Mesodermal cell (in vitro differentiated cells): ENCODE measurements at regions not wholly inside any gene's neighbourhood (a gene's known extent, or its start where the extent isn't known, plus 50 kb on each side); places are given as distances from the start of the nearest gene placed in this dataset.

ENCODE experiments used
- H3K27ac ChIP-seq: 2 replicates; pipeline ENCODE4 v1.7.0; 2013; ENCODE audit warnings: mild to moderate bottlenecking, low read depth, low read length, moderate library complexity; ENCODE audit not compliant: severe bottlenecking
- H3K36me3 ChIP-seq: 2 replicates; pipeline ENCODE4 v1.7.1; 2013; ENCODE audit warnings: mild to moderate bottlenecking, low read length, moderate library complexity; ENCODE audit not compliant: control insufficient read depth, insufficient read depth
- H3K4me1 ChIP-seq: one replicate; pipeline ENCODE4 v1.7.1; 2013; ENCODE audit warnings: mild to moderate bottlenecking, low read length; ENCODE audit not compliant: insufficient read depth, control insufficient read depth, poor library complexity, severe bottlenecking
- H3K4me3 ChIP-seq: 2 replicates; pipeline ENCODE4 v1.7.0; 2013; ENCODE audit warnings: low read length, control low read depth, mild to moderate bottlenecking; ENCODE audit not compliant: insufficient read depth, poor library complexity, severe bottlenecking; ENCODE audit errors: extremely low read depth
- H3K9me3 ChIP-seq: 2 replicates; pipeline ENCODE4 v1.7.1; 2013; ENCODE audit warnings: mild to moderate bottlenecking, low read length, moderate library complexity; ENCODE audit not compliant: control insufficient read depth
- WGBS, 2 experiments: methylation state at CpG; one replicate each; pipeline ENCODE4 v1.1.5; 2013; ENCODE audit warnings: missing lambda C conversion rate in 2 of 2; ENCODE audit not compliant: insufficient coverage in 2 of 2; 5-methylcytosine and 5-hydroxymethylcytosine counted together

DNA sequence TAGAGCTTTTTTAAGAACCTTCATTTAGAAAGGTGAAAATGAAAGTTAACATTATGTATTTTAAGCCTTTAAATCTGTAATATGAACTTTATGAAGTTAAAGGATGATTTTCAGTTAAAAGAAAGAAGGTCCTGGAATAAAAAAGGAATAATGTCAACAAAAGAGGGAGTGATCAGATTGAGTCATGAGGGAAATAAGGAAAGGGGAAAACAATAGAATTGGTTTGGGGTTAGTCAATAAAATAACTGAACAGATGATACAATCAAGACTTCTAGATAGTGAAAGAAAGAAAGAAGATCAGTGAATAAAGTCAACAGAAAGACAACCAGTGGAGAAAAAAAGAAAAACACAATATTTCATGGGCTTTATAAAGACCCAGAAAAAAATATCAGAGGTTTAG lies 291.6 kb upstream of the ARSJ start:
- Histone ChIP-seq H3K27ac (no peak overlapping the region), H3K4me1 (peaks cover 5% of the 10 kb centered on the region), H3K9me3 (no peaks in the 10 kb centered on the region), H3K36me3 (no peaks in the 10 kb centered on the region), H3K4me3 (no peak overlapping the region)

DNA sequence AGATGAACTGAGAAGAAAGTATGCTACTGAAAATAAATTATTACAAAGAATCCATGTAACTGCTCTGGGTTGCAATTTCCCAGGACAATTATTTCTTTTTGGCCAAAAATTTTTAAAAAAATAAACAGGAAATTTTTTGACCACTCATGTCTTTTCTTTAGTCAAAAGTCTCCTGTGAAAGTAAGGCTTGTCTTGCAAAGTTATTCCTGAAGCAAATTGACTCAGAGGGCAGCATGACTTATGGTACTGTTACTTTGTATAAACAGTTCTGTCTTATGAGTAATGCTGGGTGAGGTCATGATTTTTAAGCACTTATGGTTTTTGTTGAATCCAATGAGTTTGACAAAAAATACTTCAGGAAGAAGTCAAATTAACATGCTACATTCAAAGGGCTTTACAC lies 292.8 kb upstream of the ARSJ start:
- H3K4me3 ChIP-seq = no peak overlapping the region
- no peaks in the 10 kb centered on the region for H3K36me3 ChIP-seq
- H3K9me3 ChIP-seq = no peaks in the 10 kb centered on the region
- H3K4me1 ChIP-seq = peaks cover 5% of the 10 kb centered on the region
- no peak overlapping the region for H3K27ac ChIP-seq

DNA sequence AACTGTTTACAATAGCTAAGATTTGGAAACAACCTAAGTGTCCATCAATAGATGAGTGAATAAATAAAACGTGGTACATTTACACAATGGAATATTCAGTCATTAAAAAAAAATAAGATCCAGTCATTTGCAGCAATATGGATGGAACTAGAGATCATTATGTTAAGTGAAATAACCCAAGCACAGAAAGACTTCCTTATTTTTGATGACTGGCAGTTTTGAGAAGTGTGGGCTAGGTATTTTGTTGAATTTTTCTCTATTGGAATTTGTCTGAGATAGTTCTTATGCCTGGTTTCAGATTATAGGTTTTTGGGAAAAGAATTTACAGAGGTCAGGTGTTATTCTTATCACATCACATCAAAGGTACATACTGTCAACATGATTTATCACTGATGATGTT lies 293.8 kb upstream of the ARSJ start:
- Histone ChIP-seq H3K4me3 (no peak overlapping the region), H3K4me1 (peaks cover 5% of the 10 kb centered on the region), H3K36me3 (no peaks in the 10 kb centered on the region), H3K9me3 (no peaks in the 10 kb centered on the region), H3K27ac (no peak overlapping the region)
- no CpG with 5 or more reads among the region's 1 CpG for WGBS, 2 experiments

DNA sequence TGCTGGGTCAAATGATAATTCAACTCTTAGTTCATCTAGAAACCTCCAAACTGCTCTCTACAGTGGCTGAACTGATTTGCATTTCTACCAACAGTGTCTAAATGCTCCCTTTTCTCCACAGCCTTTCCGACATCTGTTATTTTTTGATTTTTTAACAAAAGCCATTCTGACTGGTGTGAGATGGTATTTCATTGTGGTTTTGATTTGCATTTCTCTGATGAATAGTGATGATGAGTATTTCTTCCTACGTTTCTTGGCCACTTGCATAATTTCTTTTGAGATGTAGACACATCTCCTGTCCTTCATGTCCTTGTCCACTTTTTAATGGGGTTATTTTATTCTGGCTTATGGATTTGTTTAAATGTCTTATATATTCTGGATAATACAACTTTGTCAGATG lies 298.2 kb upstream of the ARSJ start:
- Histone ChIP-seq H3K36me3 (no peaks in the 10 kb centered on the region), H3K27ac (no peak overlapping the region), H3K4me1 (no peaks in the 10 kb centered on the region), H3K9me3 (no peaks in the 10 kb centered on the region), H3K4me3 (no peak overlapping the region)
- WGBS, 2 experiments = no CpG with 5 or more reads among the region's 2 CpGs

DNA sequence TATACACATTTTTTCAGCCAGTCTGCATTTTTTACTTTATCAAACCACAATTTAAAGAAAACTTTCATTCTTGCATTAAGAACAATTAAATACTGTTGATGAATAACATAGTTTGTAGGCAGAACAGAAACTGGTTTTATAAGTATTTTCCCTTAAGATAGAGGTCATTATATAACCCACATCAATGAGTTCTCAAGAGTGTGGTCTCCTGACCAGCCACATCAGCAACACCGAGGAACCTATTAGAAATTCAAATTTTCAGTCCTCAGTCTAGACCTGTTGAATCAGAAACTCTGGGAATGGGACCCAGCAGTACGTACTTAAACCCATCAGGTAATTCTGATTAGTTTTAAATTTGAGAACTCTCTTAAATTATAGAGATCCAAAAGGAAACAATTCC lies 299.6 kb upstream of the ARSJ start:
- Histone ChIP-seq H3K4me1 (no peaks in the 10 kb centered on the region), H3K27ac (no peak overlapping the region), H3K9me3 (no peaks in the 10 kb centered on the region), H3K4me3 (no peak overlapping the region), H3K36me3 (no peaks in the 10 kb centered on the region)
- 80% methylated on average over 1 of the region's 2 CpGs; no CpG with 5 or more reads in 1 of the 2 experiments for WGBS, 2 experiments

DNA sequence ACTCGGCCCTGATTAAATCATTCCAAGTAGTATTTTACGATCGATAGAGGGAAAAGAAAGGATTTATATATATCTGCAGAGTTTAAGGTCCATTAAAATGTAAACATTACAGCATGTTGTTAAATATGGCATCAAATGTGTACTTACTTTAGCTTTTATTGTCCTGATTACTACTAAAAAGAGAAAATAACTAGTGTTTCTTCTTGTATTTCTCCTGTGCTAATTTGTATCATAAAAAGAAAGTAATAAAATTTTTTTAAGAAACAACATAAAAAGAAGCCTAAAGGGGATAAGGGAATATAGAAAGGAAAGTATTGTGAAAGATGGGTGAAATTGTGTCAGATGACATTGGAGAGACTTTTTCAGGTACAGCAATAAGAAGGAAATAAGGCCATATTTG lies 300.3 kb upstream of the ARSJ start:
- WGBS, 2 experiments = no CpG with 5 or more reads among the region's 3 CpGs
- Histone ChIP-seq H3K9me3 (no peaks in the 10 kb centered on the region), H3K4me3 (no peak overlapping the region), H3K36me3 (no peaks in the 10 kb centered on the region), H3K4me1 (no peaks in the 10 kb centered on the region), H3K27ac (no peak overlapping the region)

DNA sequence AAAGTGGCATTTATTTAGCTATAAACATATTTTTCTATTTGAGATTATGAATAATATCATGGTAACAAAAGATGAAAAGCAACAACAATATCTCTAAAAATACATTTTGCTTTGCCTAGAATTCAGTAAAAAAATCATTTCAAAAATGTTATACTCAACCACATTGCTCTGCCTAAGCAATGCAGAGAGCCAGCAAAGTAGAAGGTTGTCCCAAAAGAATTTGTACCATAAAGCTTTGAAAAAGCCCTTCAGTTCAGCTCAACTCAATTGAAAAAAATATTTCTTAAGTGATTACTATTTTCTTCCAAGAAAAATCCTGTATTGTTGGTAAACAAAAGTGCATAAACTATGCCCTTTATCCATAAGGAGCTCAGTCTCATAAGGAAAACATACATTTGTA lies 301.2 kb upstream of the ARSJ start:
- no peak overlapping the region for H3K27ac ChIP-seq

DNA sequence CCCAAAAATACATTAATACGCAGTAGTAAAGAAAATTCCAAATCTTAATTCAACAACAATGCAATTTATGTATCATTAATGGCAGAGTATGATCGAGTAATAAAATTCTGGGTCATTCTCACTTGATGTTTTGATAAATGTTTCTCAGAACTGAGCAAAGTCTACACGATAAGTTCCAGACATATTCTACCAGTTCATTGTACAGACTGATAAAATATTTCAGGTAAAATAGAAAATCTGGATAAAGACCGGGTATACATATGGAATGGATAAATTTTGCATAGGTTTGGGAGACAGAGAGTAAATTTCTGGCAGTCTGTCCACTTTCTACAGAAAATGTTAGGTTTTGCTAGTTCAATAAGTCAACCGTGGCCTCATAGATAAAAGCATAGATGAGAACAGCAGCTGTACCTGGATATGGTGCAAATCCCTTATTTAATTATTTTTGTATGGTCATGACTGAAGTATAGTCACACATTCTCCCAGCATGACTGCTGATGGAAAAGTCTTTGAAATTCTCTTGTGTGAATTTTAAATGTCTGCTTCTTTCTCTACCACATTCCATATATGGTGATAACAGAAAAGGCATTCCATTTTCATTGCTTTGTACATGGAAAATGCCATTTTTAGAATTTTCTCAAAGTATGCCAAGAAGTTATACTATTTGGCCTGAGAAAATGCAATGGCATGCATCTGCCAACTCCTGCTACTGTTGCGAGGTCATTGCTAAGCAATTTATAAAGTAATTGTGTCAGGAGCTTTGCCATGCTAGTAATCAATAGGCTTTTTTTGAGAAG lies 301.9 kb upstream of the ARSJ start:
- H3K4me3 ChIP-seq = no peak overlapping the region
- 83 to 90% methylated on average over 2 of the region's 6 CpGs for WGBS, 2 experiments
- no peaks in the 10 kb centered on the region for H3K9me3 ChIP-seq
- H3K36me3 ChIP-seq = no peaks in the 10 kb centered on the region
- peak overlapping the region; percentile 17 for H3K27ac ChIP-seq
- no peaks in the 10 kb centered on the region for H3K4me1 ChIP-seq

More for the DNA sequence above, 301.2 kb upstream of the ARSJ start:
- Histone ChIP-seq H3K36me3 (no peaks in the 10 kb centered on the region), H3K9me3 (no peaks in the 10 kb centered on the region), H3K4me3 (no peak overlapping the region), H3K4me1 (no peaks in the 10 kb centered on the region)

DNA sequence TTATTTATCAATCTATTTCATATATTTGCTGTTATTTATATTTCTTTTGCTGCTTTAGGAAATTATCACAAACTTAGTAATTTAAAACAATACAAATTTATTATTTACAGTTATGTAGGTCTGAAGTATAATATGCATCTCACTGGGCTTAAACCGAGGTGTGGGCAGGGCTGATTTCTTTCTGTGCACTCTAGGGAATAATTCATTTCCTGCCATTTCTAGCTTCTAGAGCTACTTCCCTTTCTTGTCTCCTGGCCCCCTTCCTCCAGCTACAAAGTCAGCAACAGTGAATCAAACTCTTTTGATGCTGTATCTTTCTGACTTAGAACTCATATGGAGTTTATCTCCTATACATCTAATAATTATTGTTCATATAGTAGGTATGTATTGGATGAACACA lies 303.5 kb upstream of the ARSJ start:
- no CpG with 5 or more reads among the region's 1 CpG for WGBS, 2 experiments
- Histone ChIP-seq H3K4me1 (no peaks in the 10 kb centered on the region), H3K9me3 (no peaks in the 10 kb centered on the region), H3K27ac (no peak overlapping the region), H3K4me3 (no peak overlapping the region), H3K36me3 (no peaks in the 10 kb centered on the region)

DNA sequence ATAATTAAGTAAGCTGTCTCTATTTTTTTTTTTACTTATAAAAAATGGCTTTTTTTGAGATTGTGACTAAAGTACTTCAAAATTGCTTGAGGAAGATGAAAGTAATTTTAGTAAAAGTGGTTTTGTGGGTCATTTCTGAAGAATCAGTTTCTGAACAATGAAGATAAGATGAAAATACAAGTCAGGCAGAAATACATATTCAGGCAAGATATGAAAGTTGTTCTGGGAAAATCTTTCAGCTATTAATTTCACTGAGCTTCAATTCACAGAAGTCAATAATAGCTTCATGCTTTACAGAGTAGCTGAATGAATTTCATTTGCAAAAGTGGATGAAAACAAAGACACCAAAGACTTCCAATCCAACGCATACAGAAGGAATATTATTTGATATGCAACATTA lies 305.2 kb upstream of the ARSJ start:
- H3K4me1 ChIP-seq = no peaks in the 10 kb centered on the region
- H3K9me3 ChIP-seq = no peaks in the 10 kb centered on the region
- WGBS, 2 experiments = no CpG with 5 or more reads among the region's 1 CpG

DNA sequence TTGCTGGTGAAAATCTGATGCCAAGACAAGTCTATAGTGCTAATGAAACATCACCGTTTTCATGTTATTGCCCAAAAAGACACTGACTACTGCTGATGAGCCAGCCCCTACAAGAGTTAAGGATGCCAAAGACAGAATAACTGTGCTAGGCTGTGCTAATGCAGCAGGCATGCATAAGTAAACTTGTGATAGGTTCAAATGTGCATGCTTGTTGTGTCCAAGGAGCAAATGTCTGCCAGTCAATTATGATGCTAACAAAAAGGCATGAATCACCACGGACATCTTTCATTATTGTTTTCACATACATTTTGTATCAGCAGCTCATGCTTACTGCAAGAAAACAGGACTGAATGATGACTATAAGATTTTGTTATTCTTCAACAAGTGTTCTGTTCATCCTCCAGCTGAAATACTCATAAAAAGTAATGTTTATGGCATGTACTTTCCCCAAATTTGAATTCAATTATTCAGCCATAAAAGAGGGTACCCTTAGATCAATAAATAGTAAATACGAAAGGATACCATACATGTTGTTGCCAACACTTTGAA lies 306.9 kb upstream of the ARSJ start:
- H3K27ac ChIP-seq = no peak overlapping the region
- no peaks in the 10 kb centered on the region for H3K4me1 ChIP-seq
- H3K36me3 ChIP-seq = no peaks in the 10 kb centered on the region
- 100% methylated on average over 1 to 2 of the region's 3 CpGs for WGBS, 2 experiments
- H3K9me3 ChIP-seq = no peaks in the 10 kb centered on the region
- H3K4me3 ChIP-seq = no peak overlapping the region

More for the DNA sequence above, 305.2 kb upstream of the ARSJ start:
- Histone ChIP-seq H3K27ac (no peak overlapping the region), H3K4me3 (no peak overlapping the region), H3K36me3 (no peaks in the 10 kb centered on the region)
